HepG2 (cell line): ENCODE measurements at regions not wholly inside any gene's neighbourhood (a gene's known extent, or its start where the extent isn't known, plus 50 kb on each side); places are given as distances from the start of the nearest gene placed in this dataset.

ENCODE experiments used
- ATAC-seq: fragments of 200-7000 bp; cut with Tn5 transposase; 3 replicates; pipeline ENCODE4 v1.9.1; 2020; ENCODE audit warnings: mild to moderate bottlenecking, moderate library complexity
- BruUV-seq: library from RNA; stranded (reverse); fragments of 400-500 nt; replicated peaks from 2 replicates; lab custom pipeline; 2021; lab: Mats Ljungman, UMichigan
- CTCF ChIA-PET: fragments of 300-600 bp; formaldehyde crosslinking; extraction: SDS; loops from one replicate; lab custom pipeline; 2021; ENCODE audit warnings: low total read pairs, inconsistent platforms, low intra/inter-chr PET ratio; lab: Yijun Ruan, JAX
- POLR2A ChIA-PET: fragments of 350-600 bp; sonication (Branson Sonifier 250); formaldehyde crosslinking; loops from one replicate; lab custom pipeline; 2020; ENCODE audit warnings: antibody characterized with exemption, inconsistent platforms; lab: Yijun Ruan, JAX
- DNase-seq: peaks from one replicate; pipeline ENCODE4 v3.0.0-alpha.2; 2015; ENCODE audit warnings: low spot score
- FAIRE-seq: peaks from 3 replicates; lab custom pipeline; 2011; peaks lifted over from hg19 to GRCh38; lab: Jason Lieb, UNC
- H2AFZ ChIP-seq: one replicate; pipeline ENCODE4 v1.6.1; 2011; ENCODE audit warnings: low read length, inconsistent platforms
- H3K27ac ChIP-seq: fragments of 300-600 bp; 3 replicates; pipeline ENCODE4 v1.8.0; 2011; ENCODE audit warnings: mixed run types, mild to moderate bottlenecking, mixed read lengths, low read length, inconsistent platforms; ENCODE audit not compliant: insufficient read depth; ENCODE audit errors: extremely low read length
- H3K27me3 ChIP-seq, 2 experiments: fragments of 200-600 bp in 1 of 2; 2 replicates in 1 of 2; 3 replicates in 1 of 2; pipeline versions ENCODE4 v1.6.0 to v1.8.0; 2011; ENCODE audit warnings: low read length in 2 of 2, mild to moderate bottlenecking in 2 of 2, moderate library complexity in 2 of 2, inconsistent platforms in 1 of 2; ENCODE audit not compliant: insufficient read depth in 2 of 2, control insufficient read depth in 1 of 2
- H3K36me3 ChIP-seq, 2 experiments: fragments of 200-600 bp in 1 of 2; replicated peaks in 1 of 2; 2 replicates in 1 of 2; 3 replicates in 1 of 2; pipeline versions ENCODE4 v1.5.1 to v1.8.0; 2011; ENCODE audit warnings: low read length in 2 of 2, inconsistent platforms in 1 of 2; ENCODE audit not compliant: insufficient read depth in 2 of 2, control insufficient read depth in 1 of 2
- H3K4me1 ChIP-seq: 2 replicates; pipeline ENCODE4 v1.5.1; 2012; ENCODE audit warnings: low read length, inconsistent platforms; ENCODE audit not compliant: insufficient read depth
- H3K4me2 ChIP-seq: 2 replicates; pipeline ENCODE4 v1.6.0; 2011; ENCODE audit warnings: low read depth, low read length, inconsistent platforms
- H3K4me3 ChIP-seq, 3 experiments: fragments of 200-600 bp in 1 of 3; sonication (generic), shearing (Covaris generic) in 1 of 3; replicated peaks in 1 of 3; 2 replicates each; pipeline ENCODE4 v1.5.1; 2011 to 2016; ENCODE audit warnings: low read length in 3 of 3, inconsistent platforms in 2 of 3, low read depth in 2 of 3, mild to moderate bottlenecking in 2 of 3, control low read depth in 1 of 3, mixed read lengths in 1 of 3; ENCODE audit not compliant: insufficient read depth in 1 of 3
- H3K79me2 ChIP-seq: one replicate; pipeline ENCODE4 v1.6.1; 2011; ENCODE audit warnings: low read length, inconsistent platforms; ENCODE audit not compliant: insufficient read depth
- H3K9ac ChIP-seq: 2 replicates; pipeline ENCODE4 v1.6.0; 2011; ENCODE audit warnings: mild to moderate bottlenecking, low read depth, low read length, inconsistent platforms; ENCODE audit not compliant: insufficient read depth
- H3K9me3 ChIP-seq: 2 replicates; pipeline ENCODE4 v1.5.1; 2012; ENCODE audit warnings: mild to moderate bottlenecking, low read length
- H4K20me1 ChIP-seq: 2 replicates; pipeline ENCODE4 v1.6.0; 2011; ENCODE audit warnings: inconsistent platforms, mild to moderate bottlenecking, low read length, moderate library complexity; ENCODE audit not compliant: insufficient read depth
- GLI4 ChIP-seq: sonication (generic); formaldehyde crosslinking; IDR thresholded peaks from 2 replicates; pipeline ENCODE4 v1.5.1; 2020; ENCODE audit warnings: missing genetic modification reagents, mild to moderate bottlenecking, moderate library complexity, borderline replicate concordance
- HHEX ChIP-seq: IDR thresholded peaks from 2 replicates; pipeline ENCODE4 v1.6.1; 2016; ENCODE audit warnings: control low read depth
- HIVEP1 ChIP-seq: sonication (generic); formaldehyde crosslinking; IDR thresholded peaks from 2 replicates; pipeline ENCODE4 v1.4.0; 2020; ENCODE audit warnings: mild to moderate bottlenecking, missing genetic modification reagents
- HOXA5 ChIP-seq: sonication (generic); formaldehyde crosslinking; IDR thresholded peaks from 2 replicates; pipeline ENCODE4 v1.4.0; 2020; ENCODE audit warnings: missing genetic modification reagents
- IRX3 ChIP-seq: sonication (generic); formaldehyde crosslinking; IDR thresholded peaks from 2 replicates; pipeline ENCODE4 v1.8.1; 2023; ENCODE audit warnings: mild to moderate bottlenecking, low read depth, missing genetic modification reagents, borderline replicate concordance
- KMT2A ChIP-seq: sonication (generic); formaldehyde crosslinking; IDR thresholded peaks from 2 replicates; pipeline ENCODE4 v1.4.0; 2020; ENCODE audit warnings: missing genetic modification reagents
- MTA3 ChIP-seq: sonication (generic); formaldehyde crosslinking; IDR thresholded peaks from 2 replicates; pipeline ENCODE4 v1.4.0; 2020; ENCODE audit warnings: missing genetic modification reagents
- NAIF1 ChIP-seq: sonication (generic); formaldehyde crosslinking; IDR thresholded peaks from 2 replicates; pipeline ENCODE4 v1.5.0; 2020; ENCODE audit warnings: mild to moderate bottlenecking, missing genetic modification reagents, borderline replicate concordance
- THYN1 ChIP-seq: sonication (generic); formaldehyde crosslinking; IDR thresholded peaks from 2 replicates; pipeline ENCODE4 v1.8.1; 2023; ENCODE audit warnings: low read depth, mild to moderate bottlenecking, moderate library complexity, missing genetic modification reagents, borderline replicate concordance
- ZNF468 ChIP-seq: sonication (generic); formaldehyde crosslinking; IDR thresholded peaks from 2 replicates; pipeline ENCODE4 v1.8.0; 2022; ENCODE audit warnings: mild to moderate bottlenecking, moderate library complexity, missing genetic modification reagents
- WGBS: methylation state at CpG from one replicate; pipeline ENCODE4 v1.1.6; 2017; ENCODE audit warnings: low lambda C conversion rate; 5-methylcytosine and 5-hydroxymethylcytosine counted together
- in situ Hi-C: cut with HindIII; loops from 2 replicates; pipeline ENCODE4 v1.10.0; 2017; ENCODE audit warnings: low pct_unique_long_range_greater_than_20kb; ENCODE audit not compliant: extremely low pct_ligation_motif_present
- intact Hi-C: fragments of 100-400 bp; cut with micrococcal nuclease; formaldehyde crosslinking; loops from one replicate; pipeline ENCODE4 v1.10.0; 2022; ENCODE audit not compliant: unreplicated experiment
- TF ChIP-seq, protein P1 (sequence below): sonication (generic); formaldehyde crosslinking; IDR thresholded peaks from 2 replicates; pipeline ENCODE4; 2020; ENCODE audit warnings: missing genetic modification reagents, mild to moderate bottlenecking, borderline replicate concordance
- TF ChIP-seq, protein P2 (sequence below): IDR thresholded peaks from 2 replicates; pipeline ENCODE4 v1.6.1; 2018; ENCODE audit warnings: missing genetic modification reagents
- TF ChIP-seq, protein P3 (sequence below): sonication (generic); formaldehyde crosslinking; IDR thresholded peaks from 2 replicates; pipeline ENCODE4 v1.4.0; 2020; ENCODE audit warnings: missing genetic modification reagents, borderline replicate concordance
- TF ChIP-seq, protein P4 (sequence below): sonication (generic); formaldehyde crosslinking; IDR thresholded peaks from 2 replicates; pipeline ENCODE4 v1.5.0; 2020; ENCODE audit warnings: mild to moderate bottlenecking, missing genetic modification reagents

DNA sequence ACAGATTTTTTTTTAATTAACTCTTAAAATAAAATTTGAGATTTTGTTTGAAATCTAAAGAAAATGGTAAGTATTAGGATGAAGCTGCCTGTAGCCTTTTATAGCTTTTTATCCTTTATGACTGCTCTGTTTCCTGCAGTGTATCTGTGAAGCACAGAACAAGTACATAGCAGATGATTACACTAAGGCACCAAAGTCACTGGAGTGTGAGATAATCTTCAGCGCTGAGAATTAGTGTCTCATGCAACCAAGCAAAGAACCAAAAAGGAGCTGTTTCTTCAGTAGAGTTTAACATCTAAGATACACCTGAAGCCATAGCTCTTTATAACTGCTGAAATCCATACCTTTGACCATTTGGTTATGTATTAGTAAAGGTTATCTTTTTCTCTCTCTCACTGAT, 1989.8 kb upstream of the PCDH10 start:
- CTCF ChIA-PET = no interaction called here
- DNase-seq = no peak
- in situ Hi-C loops = no loop called here

More for the DNA sequence above, 1989.8 kb upstream of the PCDH10 start:
- H3K79me2 ChIP-seq = no peaks in the 10 kb centered on the region
- no peaks in the 10 kb centered on the region for H3K36me3 ChIP-seq
- H3K4me2 ChIP-seq = no peak overlapping the region
- no peak overlapping the region for H3K4me3 ChIP-seq
- H3K9ac ChIP-seq = no peak overlapping the region
- POLR2A ChIA-PET = no interaction called here
- ATAC-seq (no peak), FAIRE-seq (no peak)
- H3K4me1 ChIP-seq = no peaks in the 10 kb centered on the region
- H3K9me3 ChIP-seq = no peaks in the 10 kb centered on the region
- no TSS peak for BruUV-seq
- H4K20me1 ChIP-seq = no peaks in the 10 kb centered on the region
- intact Hi-C loops = no loop called here
- H3K27ac ChIP-seq = no peak overlapping the region
- no peak for TF ChIP-seq HIVEP1
- TF ChIP-seq, protein P1, sequence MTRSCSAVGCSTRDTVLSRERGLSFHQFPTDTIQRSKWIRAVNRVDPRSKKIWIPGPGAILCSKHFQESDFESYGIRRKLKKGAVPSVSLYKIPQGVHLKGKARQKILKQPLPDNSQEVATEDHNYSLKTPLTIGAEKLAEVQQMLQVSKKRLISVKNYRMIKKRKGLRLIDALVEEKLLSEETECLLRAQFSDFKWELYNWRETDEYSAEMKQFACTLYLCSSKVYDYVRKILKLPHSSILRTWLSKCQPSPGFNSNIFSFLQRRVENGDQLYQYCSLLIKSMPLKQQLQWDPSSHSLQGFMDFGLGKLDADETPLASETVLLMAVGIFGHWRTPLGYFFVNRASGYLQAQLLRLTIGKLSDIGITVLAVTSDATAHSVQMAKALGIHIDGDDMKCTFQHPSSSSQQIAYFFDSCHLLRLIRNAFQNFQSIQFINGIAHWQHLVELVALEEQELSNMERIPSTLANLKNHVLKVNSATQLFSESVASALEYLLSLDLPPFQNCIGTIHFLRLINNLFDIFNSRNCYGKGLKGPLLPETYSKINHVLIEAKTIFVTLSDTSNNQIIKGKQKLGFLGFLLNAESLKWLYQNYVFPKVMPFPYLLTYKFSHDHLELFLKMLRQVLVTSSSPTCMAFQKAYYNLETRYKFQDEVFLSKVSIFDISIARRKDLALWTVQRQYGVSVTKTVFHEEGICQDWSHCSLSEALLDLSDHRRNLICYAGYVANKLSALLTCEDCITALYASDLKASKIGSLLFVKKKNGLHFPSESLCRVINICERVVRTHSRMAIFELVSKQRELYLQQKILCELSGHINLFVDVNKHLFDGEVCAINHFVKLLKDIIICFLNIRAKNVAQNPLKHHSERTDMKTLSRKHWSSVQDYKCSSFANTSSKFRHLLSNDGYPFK (CRISPR knock-in tag) = no peak
- TF ChIP-seq, protein P2, sequence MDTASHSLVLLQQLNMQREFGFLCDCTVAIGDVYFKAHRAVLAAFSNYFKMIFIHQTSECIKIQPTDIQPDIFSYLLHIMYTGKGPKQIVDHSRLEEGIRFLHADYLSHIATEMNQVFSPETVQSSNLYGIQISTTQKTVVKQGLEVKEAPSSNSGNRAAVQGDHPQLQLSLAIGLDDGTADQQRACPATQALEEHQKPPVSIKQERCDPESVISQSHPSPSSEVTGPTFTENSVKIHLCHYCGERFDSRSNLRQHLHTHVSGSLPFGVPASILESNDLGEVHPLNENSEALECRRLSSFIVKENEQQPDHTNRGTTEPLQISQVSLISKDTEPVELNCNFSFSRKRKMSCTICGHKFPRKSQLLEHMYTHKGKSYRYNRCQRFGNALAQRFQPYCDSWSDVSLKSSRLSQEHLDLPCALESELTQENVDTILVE (CRISPR knock-in tag) = no peak
- no peak for TF ChIP-seq ZNF468
- TF ChIP-seq, protein P3, sequence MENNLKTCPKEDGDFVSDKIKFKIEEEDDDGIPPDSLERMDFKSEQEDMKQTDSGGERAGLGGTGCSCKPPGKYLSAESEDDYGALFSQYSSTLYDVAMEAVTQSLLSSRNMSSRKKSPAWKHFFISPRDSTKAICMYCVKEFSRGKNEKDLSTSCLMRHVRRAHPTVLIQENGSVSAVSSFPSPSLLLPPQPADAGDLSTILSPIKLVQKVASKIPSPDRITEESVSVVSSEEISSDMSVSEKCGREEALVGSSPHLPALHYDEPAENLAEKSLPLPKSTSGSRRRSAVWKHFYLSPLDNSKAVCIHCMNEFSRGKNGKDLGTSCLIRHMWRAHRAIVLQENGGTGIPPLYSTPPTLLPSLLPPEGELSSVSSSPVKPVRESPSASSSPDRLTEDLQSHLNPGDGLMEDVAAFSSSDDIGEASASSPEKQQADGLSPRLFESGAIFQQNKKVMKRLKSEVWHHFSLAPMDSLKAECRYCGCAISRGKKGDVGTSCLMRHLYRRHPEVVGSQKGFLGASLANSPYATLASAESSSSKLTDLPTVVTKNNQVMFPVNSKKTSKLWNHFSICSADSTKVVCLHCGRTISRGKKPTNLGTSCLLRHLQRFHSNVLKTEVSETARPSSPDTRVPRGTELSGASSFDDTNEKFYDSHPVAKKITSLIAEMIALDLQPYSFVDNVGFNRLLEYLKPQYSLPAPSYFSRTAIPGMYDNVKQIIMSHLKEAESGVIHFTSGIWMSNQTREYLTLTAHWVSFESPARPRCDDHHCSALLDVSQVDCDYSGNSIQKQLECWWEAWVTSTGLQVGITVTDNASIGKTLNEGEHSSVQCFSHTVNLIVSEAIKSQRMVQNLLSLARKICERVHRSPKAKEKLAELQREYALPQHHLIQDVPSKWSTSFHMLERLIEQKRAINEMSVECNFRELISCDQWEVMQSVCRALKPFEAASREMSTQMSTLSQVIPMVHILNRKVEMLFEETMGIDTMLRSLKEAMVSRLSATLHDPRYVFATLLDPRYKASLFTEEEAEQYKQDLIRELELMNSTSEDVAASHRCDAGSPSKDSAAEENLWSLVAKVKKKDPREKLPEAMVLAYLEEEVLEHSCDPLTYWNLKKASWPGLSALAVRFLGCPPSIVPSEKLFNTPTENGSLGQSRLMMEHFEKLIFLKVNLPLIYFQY (CRISPR knock-in tag) = no peak
- TF ChIP-seq, protein P4, sequence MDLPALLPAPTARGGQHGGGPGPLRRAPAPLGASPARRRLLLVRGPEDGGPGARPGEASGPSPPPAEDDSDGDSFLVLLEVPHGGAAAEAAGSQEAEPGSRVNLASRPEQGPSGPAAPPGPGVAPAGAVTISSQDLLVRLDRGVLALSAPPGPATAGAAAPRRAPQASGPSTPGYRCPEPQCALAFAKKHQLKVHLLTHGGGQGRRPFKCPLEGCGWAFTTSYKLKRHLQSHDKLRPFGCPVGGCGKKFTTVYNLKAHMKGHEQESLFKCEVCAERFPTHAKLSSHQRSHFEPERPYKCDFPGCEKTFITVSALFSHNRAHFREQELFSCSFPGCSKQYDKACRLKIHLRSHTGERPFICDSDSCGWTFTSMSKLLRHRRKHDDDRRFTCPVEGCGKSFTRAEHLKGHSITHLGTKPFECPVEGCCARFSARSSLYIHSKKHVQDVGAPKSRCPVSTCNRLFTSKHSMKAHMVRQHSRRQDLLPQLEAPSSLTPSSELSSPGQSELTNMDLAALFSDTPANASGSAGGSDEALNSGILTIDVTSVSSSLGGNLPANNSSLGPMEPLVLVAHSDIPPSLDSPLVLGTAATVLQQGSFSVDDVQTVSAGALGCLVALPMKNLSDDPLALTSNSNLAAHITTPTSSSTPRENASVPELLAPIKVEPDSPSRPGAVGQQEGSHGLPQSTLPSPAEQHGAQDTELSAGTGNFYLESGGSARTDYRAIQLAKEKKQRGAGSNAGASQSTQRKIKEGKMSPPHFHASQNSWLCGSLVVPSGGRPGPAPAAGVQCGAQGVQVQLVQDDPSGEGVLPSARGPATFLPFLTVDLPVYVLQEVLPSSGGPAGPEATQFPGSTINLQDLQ = no peak
- no peak for TF ChIP-seq GLI4
- no peak for TF ChIP-seq IRX3 (CRISPR knock-in tag)
- no peak for TF ChIP-seq THYN1
- no peak for TF ChIP-seq KMT2A (CRISPR knock-in tag)
- TF ChIP-seq MTA3 = no peak
- TF ChIP-seq NAIF1 (CRISPR knock-in tag) = no peak
- no peak for TF ChIP-seq HOXA5 (CRISPR knock-in tag)
- TF ChIP-seq HHEX = no peak
- TF ChIP-seq, all 625 proteins: peak for 0
- WGBS = 0% methylated on average over 1 of the region's 1 CpG
- Histone ChIP-seq H2AFZ (no peak overlapping the region), H3K27me3 (no peaks in the 10 kb centered on the region; a peak in 1 of 5 replicates)
